ENCODE measurements at regions not wholly inside any gene's neighbourhood (a gene's known extent, or its start where the extent isn't known, plus 50 kb on each side); places are given as distances from the start of the nearest gene placed in this dataset.

- TF ChIP-seq EZH2 (IDR thresholded peaks at IDR 0.05; ENCODE audit: borderline replicate concordance, low read depth, low read length) (no peak), FOXK1 (CRISPR knock-in tag; IDR thresholded peaks at IDR 0.05; ENCODE audit: borderline replicate concordance) (no peak), ZNF518B (CRISPR knock-in tag; IDR thresholded peaks at IDR 0.05) (no peak), CTCF (IDR thresholded peaks at IDR 0.05 in 2 of 3, conservative IDR thresholded peaks at IDR 0.05 in 1 of 3; ENCODE audit: insufficient read depth in 2 of 3, low read depth in 1 of 3, low read length in 3 of 3) (no peak)
Measured at GRCh38 chr6:139430899-139431601, 56.6 kb upstream of the CITED2 start.

Data from K562 (cell line).